ENCODE measurements at regions not wholly inside any gene's neighbourhood (a gene's known extent, or its start where the extent isn't known, plus 50 kb on each side); places are given as distances from the start of the nearest gene placed in this dataset.
"Not testable (repeated sequence)": the region's sequence is repeated elsewhere in the genome, so short reads cannot be mapped to it uniquely, and the experiment has no call there.

DNA sequence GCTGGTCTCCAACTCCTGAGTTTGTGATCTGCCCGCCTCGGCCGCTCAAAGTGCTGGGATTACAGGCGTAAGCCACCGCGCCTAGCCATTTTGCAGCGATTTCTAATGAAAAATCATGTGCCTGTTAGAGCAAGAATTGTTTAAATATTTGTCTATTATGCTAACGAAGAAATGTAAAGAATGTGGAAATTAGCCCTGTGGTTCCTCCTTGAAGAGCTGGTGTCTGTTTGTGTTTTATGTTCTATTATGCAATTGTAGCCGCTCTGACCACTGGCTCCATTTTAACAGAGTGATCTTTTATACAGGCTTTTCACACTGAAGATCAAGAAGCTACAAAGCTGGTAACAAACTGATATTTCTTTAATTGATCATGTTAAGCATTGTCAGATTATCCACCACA is 217.3 kb downstream of the USP22 start:
- DNase-seq (ENCODE audit: insufficient read length, low spot score): no peak
- FAIRE-seq: no peak

DNA sequence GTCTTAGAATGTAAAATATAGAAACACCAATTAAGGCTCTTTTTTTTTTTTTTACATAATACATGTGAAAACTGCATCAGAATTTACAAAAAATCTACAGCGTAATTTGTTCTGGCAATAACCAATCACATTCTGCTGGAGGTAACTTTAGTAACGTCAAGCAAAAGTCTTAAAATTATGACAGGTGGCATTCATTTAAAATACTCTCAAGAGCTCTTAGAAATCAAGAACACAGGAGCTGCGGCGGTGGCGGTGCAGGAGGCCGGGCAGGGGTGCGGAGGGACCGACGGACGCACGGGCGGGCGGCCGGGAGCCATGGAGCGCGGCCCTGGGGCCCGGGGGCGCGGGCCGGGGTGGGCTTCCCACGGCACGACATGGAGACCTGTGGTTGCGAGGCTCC is 202.4 kb downstream of the USP22 start:
- DNase-seq (ENCODE audit: insufficient read length, low spot score); FAIRE-seq: not testable (repeated sequence)

DNA sequence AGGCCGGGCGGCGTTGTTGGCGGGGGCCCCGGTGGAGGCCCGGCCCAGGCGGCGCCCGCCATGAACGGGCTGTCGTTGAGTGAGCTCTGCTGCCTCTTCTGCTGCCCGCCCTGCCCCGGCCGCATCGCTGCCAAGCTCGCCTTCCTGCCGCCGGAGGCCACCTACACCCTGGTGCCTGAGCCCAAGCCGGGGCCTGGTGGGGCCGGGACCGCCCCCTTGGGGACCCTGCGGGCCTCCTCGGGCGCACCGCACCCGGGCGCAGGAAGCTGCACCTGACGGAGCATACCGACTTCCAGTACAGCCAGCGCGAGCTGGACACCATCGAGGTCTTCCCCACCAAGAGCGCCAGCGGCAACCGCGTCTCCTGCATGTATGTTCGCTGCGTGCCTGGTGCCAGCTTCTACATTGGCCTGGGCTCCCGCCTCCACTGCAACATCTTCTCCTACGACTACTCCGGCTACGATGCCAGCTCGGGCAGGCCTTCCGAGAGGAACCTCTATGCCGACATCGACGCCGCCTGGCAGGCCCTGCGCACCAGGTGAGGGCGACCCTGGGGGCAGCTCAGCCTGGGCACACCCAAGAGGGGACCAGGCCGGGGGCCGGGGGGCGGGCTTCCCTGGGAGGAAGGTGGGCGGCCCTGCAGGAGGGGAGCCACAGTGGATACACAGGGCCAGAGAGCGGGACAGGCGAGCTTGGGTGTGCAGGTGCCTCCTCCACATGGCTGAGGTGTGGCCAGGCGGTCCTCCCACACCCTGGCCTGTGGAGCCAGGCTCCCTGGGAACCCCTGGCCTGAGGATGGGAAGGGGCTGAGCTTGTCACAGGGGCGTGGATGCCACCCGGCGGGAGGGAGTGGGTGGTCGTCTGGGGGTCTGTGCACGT is 201.6 kb downstream of the USP22 start:
- not testable (repeated sequence) for FAIRE-seq

DNA sequence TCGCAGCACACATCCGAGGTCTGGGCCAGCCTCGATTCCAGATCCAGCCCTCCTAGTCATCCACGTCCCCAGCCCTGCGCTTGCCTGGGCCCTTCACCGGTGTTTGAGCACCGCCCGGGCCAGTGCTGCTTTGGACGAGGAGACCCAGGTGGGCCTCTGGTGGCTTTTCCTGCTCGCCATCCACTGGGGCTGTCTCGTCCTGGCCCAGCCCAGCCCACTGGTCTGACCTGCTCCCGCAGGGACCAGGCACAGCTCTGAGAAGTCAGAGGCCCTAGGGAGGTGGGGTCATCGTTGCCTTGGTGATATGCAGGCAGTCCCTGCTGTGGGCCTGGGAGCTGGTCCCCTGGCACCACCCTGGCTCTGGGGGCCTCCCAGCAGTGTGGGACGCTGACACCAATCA is 200.8 kb downstream of the USP22 start:
- DNase-seq (ENCODE audit: insufficient read length, low spot score); FAIRE-seq: not testable (repeated sequence)

More for the DNA sequence above, 201.6 kb downstream of the USP22 start:
- DNase-seq (ENCODE audit: insufficient read length, low spot score): not testable (repeated sequence)

DNA sequence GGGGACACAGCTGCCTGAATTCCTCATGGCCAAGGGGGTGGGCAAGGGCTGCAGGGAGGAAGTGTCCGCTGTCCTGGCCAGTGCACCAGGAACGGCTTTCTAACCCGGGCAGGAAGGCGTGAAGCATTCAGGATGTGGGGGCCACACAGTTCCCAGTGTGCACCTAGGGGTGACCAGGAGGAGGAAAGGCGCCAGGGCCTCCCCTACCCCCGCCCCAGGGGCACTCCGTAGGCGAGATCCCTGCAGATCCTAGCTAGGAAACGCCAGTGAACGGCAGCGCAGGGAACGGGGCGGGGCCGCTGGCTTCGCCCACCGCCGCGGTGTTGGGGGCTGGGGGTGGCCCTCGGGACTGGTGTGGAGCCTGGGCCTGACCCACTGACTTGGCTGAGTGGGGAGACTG is 199.6 kb downstream of the USP22 start:
- not testable (repeated sequence) for FAIRE-seq; DNase-seq (ENCODE audit: insufficient read length, low spot score)

DNA sequence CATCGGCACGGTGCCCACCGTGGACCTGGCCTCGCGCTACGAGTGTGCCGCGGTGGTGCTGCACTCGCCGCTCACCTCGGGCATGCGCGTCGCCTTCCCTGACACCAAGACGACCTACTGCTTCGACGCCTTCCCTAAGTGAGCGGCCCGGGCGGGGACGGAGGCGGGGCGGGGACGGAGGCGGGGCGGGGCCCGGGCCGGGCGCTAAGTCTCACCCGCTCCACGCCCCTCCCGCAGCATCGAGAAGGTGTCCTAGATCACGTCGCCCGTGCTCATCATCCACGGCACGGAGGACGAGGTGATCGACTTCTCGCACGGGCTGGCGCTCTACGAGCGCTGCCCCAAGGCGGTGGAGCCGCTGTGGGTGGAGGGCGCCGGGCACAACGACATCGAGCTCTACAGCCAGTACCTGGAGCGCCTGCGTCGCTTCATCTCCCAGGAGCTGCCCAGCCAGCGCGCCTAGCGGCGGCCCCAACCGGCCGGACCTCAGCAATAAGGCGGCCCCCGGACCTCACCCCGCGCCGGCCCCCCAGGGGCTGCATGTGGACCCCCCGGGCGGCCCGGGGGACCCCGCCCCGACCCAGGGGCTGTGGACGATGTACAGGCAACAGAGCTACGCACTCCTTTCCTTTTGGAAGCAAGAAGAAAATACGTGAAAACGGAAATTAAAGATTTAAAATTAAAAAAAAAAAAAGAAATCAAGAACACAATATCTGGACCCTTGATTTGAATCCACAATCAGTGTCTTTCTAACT is 198.8 kb downstream of the USP22 start:
- FAIRE-seq: not testable (repeated sequence)

DNA sequence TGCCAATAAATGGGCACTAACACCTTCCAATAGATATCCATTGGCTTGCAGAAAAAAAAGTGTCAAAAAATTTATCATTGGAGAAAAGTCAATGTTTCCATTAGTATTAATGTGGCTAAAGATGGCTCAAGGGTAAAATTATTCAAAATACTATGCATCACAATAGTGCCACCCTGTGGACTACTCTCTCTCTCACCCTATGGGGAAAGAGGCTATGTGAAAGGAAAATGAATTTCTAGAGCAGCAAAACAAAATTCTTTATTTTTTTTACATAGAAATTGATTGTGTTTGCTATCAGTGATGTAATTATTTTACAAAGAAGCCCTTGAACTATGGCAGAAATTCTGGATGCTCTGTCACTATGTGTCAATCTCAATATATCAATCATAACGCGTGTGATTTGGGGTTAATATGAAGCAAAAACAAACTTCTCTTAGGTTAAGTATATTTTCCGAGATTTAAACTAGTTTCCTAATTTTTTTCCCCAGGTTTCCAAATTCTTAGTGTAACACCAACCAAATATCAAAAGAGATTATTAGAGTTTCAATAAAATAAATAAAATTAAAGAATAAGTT is 193.9 kb downstream of the USP22 start:
- FAIRE-seq; DNase-seq (ENCODE audit: insufficient read length, low spot score): not testable (repeated sequence)

More for the DNA sequence above, 198.8 kb downstream of the USP22 start:
- not testable (repeated sequence) for DNase-seq (ENCODE audit: insufficient read length, low spot score)

DNA sequence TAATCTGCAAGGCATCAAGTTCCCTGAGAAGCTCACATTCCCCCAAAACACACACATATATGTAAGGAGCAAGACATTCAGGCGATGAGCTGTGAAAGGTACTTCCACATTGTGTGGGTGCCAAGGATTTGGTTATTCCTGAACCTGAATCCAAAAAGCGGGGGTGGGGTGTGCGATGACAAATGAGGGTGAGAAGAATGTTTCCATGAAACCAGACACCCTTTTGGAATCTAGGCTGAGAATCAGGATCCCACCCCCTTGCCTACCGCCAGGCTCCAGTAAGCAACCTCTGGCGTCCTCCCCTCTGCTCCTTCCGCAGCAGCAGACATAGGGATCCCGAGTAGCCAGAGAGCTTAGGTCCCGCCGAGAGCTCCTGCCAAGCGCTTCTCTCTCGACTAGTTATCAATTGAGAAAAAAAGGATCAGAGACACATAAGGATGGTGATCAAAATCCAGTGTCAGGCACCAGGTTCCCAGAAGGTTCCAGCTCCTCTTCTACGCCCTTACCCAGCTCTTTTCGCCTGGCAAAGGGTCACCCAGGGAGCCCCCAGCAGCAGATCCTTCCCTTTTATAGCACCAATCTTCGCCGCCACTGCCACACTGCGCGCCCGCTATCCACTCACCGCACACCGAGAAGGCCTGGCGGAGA is 191.1 kb downstream of the USP22 start:
- peak; percentile 74 for FAIRE-seq
- not testable (repeated sequence) for DNase-seq (ENCODE audit: insufficient read length, low spot score)

DNA sequence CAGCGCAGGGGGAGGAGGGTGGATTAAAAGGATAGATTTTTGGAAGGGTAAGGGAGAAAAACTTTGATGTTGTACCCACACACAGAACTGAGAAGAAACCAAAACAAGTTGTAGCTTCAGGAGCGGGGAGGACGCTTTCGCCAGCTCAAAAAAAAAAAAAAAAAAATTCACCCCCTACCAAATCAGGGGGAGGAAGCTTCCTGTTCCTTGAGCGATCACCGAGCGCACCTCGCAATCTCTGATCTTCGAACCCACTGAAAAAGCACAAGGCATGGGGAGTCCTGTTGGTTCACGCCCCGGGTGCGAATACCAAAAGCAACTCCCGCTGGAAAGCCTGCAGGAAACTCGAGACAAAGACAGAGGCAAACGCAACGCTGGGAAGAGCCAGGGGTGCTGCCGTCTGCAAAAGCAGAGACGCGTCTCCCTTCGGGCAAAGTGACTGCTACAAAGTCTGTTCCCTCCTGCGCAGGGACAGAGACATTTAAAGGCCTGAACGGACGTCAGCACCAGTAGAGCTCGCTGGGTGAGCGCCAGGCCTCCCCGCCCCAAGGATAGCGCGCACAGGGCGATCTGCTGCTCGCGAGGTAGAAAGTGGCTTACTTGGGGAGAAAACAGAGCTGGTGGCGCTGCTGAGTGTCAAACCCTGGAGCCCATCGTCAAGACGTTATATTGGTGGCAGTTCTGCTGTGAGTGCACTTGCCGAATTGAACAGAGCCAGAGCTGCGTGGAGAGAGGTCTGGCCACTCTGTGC is 190.4 kb downstream of the USP22 start:
- FAIRE-seq (peak; percentile 89), DNase-seq (ENCODE audit: insufficient read length, low spot score) (no peak)

DNA sequence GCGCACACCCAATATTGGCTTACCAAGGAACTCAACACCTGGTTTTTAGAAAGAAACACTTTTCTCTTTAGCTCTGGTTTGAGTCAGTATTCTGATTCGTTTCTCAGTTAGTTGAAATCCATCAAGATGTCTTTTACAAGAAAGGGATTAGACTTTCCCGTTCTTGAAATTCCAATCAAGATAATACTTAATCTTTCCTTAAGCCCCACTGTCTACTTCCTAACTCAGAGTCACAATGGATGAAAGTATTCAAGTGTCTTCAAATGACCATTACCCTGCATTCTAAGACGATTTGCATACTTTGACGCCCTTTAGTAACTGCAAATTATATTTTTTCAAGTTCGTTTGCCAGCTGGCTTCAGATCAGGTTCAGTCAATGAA is 189.8 kb downstream of the USP22 start:
- FAIRE-seq: peak; percentile 31
- no peak for DNase-seq (ENCODE audit: insufficient read length, low spot score)

DNA sequence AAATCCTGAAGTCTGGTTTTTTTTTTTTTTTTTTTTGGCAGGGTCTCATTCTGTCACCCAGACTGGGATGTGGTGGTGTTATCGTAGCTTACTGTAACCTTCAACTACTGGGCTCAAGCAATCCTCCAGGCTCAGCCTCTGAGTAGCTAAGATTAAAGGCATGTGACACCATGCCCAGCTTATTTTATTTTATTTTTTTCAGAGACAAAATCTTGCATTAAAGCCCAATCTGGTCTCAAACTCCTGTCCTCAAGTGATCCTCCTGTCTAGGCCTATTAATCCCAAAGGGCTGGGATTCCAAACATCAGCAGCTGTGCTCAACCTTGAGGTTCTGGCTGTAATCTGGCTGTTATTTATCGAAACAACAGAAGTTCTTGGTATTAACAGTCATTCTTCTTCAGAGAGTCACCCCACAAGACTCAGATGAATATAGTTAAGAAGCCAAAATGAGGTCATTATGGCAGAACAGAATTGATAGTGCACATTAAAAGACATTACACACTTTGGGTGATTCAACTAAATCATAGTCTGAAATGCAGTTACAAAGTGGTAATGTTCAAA is 186.8 kb downstream of the USP22 start:
- not testable (repeated sequence) for DNase-seq (ENCODE audit: insufficient read length, low spot score); FAIRE-seq

DNA sequence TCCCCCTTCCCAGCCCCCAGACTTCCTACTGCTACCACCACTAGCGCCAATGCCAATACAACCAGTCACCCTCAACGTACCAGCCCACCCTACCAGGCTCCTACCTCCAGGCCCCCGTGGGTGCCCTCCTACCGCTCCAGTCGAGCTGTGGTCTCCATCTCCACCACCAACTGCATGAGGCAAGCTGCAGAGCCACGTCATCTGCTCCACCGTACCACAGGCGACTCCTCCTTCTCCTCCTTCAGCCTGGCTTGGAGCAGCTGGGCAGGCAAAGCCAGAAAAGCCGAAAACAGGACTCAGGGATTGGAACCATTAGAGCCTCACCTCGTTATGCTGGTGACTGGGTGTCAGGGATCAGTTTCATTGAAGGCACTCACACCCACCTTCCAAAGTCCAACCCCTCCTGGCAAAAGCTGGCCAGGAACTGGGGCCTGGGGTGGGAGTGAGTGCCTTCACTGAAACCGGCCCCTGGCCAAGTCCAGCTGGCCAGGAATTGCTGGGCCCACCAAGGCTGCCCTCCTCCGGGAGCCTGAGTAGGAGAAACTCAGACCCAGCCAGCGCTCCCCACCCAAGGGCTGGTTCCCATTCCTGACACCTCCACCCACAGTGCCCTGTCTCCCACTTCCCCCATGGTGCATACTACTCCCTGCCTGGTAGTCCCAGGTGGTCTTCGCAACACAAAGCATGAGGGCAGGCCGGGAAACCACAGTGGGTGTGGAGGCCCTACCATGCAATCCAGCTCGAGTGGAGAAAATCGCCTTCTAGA is 176.2 kb downstream of the USP22 start:
- FAIRE-seq; DNase-seq (ENCODE audit: insufficient read length, low spot score): not testable (repeated sequence)

DNA sequence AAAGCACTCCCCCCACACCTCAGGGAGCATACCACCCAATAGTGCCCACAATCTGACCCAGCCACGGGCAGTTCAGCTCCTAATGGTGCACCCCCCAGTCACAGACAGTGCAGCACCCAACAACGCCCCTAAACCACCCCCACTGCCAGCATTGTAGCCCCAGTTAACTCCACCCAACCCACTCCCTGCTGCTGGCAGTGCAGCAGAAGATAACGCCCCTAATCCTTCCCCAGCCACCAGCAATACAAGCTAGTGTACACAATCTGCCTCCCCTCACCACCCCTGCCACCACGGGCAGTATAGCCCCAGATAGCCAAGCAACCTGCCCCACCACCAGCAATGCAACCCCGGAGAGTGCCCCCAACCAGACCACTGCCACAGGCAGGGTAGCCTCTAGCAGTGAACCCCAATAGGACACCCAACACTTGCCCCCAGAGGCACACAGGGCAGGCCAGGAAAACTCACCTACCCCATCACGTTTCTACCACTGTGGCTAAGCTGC is 175.3 kb downstream of the USP22 start:
- not testable (repeated sequence) for FAIRE-seq; DNase-seq (ENCODE audit: insufficient read length, low spot score)

DNA sequence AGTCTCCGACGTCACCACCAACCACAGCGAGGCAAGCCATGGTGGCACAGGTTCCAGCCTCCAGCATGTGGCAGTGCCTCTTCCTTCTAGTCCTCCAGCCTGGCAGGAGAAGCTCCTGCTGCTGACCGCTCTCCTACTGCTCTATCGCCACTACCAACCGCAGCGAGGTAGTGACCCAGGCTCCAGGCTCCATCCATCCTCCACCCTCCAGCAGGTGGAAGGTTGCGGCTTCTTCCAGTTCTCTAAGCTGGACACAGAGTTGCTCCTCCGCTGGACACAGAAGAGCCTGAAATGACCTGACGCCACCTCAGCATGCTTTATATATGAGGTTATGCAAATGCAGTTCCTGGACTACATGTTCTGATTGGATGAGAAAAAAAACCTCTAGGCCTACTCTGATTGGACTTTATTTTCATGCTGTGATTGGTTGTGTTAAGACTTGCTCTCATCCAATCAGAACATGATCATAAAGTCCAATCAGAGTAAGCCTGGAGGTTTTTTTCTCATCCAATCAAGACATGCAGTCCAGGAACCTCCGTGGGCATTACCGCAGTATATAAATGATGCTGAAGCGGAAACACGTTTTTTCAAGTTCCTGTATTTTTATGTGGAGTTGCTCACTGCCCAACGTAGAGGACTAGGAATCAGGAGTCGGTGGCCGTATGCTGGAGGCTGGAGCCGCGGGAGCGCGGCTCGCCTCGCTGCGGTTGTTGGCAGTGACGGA is 174.7 kb downstream of the USP22 start:
- FAIRE-seq; DNase-seq (ENCODE audit: insufficient read length, low spot score): not testable (repeated sequence)

DNA sequence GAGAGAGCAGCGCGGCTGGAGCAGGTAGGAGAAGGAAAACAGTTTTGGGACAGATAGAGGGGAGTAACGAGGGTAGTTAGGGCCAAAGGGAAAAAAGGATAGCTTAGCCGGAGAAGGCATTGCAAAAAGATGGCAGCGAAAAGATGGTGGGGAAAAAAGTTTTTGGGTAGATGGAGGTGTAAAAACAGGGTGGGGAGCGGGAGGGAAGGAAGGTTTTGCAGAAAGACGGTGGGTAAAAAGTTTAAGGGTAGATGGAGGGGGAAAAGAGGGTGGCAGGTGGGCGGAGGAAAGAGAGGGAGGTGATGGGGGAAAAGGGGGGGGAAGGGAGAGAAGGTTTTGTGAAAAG is 174.2 kb downstream of the USP22 start:
- not testable (repeated sequence) for FAIRE-seq; DNase-seq (ENCODE audit: insufficient read length, low spot score)

DNA sequence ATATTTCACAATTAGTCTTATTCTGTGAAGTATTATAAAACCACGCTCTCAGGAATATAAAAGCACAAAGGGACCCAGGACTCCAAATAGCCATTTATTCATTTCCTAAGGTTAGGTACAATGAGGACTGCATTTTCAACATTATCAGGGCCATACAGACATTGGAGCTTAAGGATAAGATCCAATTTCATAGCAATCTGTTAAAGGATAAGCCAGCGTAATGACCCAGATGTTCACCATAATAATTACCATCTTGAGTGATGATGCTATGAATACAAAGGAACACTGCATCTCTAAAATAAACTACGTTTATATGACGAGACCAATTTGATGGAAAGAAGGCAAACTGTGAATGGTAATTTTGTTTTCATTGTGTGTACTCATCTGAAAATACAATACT is 169.6 kb downstream of the USP22 start:
- not testable (repeated sequence) for FAIRE-seq; DNase-seq (ENCODE audit: insufficient read length, low spot score)

DNA sequence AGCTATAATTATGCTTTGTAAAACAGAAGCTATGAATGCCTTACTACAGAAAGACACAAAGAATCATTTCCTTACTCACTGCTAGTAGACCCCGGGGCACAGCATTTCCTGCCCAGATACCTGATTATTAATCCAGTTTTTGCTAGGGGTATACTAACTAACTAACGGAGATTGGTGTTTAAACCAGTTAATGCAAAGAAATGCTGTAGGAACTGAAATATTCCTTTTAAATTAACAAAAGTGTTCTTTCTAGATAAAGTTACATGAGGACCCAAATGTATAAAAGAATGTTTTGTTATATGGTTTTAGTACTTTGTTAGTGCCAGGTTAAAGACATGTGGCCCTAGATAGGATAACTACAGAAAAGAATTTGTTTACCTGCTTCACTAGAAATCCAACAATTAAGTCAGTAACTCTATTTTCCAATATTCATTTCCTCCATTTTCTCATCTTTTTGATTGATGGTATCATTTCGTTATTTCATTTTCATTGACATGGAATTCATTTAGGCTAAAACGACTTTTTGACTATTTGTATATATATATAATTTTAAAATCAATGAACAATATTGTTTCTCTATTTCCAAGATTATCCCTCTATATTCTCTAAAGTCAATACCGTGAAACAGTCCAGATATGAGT is 169.0 kb downstream of the USP22 start:
- FAIRE-seq; DNase-seq (ENCODE audit: insufficient read length, low spot score): not testable (repeated sequence)
